AG10803 (cell line): ENCODE measurements at regions not wholly inside any gene's neighbourhood (a gene's known extent, or its start where the extent isn't known, plus 50 kb on each side); places are given as distances from the start of the nearest gene placed in this dataset.

Experiments used
- DNase-seq: peaks from one replicate; pipeline ENCODE4 v3.0.0; 2010; ENCODE audit warnings: low read depth
- H3K4me3 ChIP-seq: 2 replicates; pipeline ENCODE4 v1.5.1; 2011; ENCODE audit warnings: mild to moderate bottlenecking, low read length, control low read depth
- TF ChIP-seq, protein P1 (sequence below): conservative IDR thresholded peaks from 2 replicates; pipeline ENCODE4 v1.5.1; 2011; ENCODE audit warnings: mild to moderate bottlenecking, low read length, control low read depth, inconsistent platforms

DNA sequence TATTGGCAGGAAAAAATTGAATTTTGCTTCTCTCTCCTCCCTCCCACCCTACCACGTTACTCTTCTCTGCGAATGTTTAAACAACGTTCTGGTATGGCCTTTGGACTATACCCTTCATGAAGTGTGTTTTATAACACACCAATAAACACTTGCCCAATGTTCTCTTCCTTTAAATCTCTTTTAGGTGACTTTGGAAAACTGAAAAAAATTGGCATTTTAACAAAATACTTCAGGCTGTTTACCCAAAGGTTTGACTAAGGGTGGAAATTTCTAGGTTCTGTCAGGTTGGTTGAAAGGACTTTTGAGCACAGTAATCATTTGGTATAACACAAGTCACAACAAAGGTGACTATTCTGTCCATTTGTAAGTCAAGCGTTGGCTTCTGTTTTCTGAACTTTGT is 446.8 kb downstream of the AEBP2 start:
- H3K4me3 ChIP-seq: no peak overlapping the region
- TF ChIP-seq, protein P1, sequence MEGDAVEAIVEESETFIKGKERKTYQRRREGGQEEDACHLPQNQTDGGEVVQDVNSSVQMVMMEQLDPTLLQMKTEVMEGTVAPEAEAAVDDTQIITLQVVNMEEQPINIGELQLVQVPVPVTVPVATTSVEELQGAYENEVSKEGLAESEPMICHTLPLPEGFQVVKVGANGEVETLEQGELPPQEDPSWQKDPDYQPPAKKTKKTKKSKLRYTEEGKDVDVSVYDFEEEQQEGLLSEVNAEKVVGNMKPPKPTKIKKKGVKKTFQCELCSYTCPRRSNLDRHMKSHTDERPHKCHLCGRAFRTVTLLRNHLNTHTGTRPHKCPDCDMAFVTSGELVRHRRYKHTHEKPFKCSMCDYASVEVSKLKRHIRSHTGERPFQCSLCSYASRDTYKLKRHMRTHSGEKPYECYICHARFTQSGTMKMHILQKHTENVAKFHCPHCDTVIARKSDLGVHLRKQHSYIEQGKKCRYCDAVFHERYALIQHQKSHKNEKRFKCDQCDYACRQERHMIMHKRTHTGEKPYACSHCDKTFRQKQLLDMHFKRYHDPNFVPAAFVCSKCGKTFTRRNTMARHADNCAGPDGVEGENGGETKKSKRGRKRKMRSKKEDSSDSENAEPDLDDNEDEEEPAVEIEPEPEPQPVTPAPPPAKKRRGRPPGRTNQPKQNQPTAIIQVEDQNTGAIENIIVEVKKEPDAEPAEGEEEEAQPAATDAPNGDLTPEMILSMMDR: no peak
- DNase-seq: no peak

DNA sequence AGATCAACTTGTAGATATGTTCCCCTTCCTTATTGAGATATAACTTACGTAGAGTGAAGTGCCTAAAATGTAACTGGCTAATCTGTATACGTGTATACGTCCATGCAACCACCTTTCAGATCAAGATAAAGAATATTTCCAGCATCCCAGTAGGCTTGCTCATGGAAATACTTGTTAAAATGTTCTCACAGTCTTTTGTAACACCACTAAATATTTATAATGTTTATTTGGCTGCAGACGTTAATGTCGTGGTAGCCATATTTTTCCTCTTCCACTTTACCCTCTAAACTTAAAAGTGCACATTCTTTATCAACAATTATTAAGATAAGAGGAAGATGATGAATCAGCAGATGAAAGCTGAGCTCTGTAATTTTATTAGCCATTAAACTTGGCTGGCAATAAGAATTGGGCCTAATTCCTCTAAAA is 447.4 kb downstream of the AEBP2 start:
- TF ChIP-seq, protein P1: no peak
- DNase-seq: no peak
- H3K4me3 ChIP-seq: no peak overlapping the region

DNA sequence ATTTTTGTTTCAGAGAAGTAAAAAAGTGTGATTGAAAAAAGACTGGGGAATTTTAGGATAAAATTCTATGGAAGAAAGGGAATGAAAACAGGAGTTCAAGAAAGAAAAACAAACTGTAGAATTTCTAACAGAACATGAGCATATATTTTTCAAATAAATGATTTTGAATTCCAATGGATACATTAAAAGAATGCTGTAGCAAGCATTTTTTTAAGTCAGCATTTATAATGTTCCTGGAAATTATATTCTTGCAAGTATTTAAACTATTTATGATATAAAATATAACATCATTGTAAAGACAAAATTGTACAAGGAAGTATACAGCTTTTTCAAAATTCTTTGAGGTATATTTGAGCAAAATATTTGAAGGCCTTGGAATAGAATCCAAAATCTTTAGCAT is 450.7 kb downstream of the AEBP2 start:
- DNase-seq: no peak
- H3K4me3 ChIP-seq: no peak overlapping the region
- TF ChIP-seq, protein P1: no peak

DNA sequence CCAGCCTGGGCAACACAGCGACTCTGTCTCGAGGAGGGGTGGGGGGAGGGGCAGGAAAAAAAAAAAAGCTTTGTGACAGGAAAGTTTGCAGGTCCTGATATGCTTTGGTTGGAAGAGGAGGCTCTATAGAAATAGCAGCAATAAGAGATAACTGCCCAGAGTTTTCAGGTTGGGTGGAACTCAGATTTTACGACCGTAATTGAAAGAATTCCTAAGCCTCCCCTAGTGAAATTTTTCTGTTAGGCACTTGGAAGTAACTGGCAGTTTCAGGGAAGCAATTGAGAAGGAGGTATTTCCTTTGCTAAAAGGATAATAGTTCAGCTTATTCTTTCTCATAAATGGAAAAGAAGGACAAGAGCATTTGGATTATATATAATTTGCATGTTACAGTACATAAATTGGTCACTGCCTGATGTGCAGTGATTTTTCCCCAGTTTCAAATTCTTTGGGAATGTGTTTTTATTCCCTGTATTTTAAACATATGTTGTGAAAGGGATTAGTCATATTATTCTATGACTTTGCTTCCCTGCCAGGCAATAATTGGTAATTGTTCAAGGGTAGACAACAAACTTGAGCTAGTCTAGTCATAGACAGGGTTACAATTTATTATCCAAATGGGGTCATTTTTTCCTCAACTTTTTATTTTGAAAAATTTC is 452.8 kb downstream of the AEBP2 start:
- DNase-seq: peak; percentile 27
- H3K4me3 ChIP-seq: no peak overlapping the region
- TF ChIP-seq, protein P1: no peak

DNA sequence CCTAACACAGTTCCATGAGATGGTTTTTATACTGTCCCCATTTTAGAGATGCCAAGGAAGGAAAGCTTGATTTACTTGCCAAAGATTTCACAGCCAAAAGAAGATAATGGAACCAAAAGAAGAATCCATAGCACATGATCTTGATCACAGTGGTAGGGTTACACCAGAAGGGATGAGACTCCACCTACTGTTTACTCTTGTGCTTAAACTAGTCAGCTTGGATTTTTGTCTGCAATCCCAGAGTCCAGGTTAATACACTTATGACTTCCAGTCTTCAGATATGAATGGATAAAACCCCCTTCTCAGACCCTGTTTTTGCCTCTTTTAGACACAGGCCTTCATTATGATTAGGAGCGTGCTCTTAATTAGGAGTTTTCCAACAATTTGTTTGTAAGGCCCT is 454.2 kb downstream of the AEBP2 start:
- TF ChIP-seq, protein P1: peak; percentile 58
- peak; percentile 55 for DNase-seq
- no peak overlapping the region for H3K4me3 ChIP-seq

DNA sequence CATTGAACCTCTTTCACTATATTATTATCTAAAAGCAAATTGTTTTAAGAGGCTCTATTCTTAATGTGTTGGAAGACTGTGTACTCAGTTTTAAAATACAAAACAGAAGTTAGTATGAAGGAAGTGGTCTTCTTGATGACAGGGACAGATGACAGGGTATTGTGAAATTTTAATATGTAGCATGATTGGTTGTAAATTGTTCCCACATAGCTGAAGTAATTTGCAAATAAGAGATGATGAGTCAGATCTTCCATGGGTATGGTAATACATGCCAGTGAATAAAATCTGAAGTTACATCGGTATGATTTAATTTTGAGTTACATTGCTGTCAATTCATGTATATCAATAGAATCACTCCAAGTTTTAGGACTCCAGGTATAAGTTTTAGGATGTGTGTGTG is 454.8 kb downstream of the AEBP2 start:
- TF ChIP-seq, protein P1: no peak
- DNase-seq: peak; percentile 72
- H3K4me3 ChIP-seq: no peak overlapping the region

DNA sequence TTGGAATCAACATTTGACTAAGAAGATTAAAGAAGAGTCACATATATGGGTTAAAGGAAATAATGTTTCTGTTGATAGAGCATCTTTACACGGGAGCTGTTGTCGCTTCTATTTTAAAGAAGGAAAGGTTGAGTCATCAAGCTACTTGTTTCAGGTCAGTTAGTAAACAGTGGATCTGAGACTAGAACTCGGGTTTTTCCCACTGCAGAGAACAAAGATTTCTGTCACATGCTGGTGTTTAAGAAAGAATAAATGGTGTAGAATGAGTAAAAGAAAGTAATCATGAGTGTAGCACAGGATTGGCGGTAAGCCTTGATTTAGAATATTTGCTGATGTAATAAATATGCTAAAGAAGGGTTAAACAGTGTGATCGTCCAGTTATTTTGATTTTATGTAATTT is 455.5 kb downstream of the AEBP2 start:
- DNase-seq: no peak
- TF ChIP-seq, protein P1: no peak
- H3K4me3 ChIP-seq: no peak overlapping the region
